Embryonic facial prominence (tissue), 1 donor: ENCODE measurements at regions not wholly inside any gene's neighbourhood (a gene's known extent, or its start where the extent isn't known, plus 50 kb on each side); places are given as distances from the start of the nearest gene placed in this dataset.

ENCODE experiments used
- DNase-seq: peaks from one replicate; pipeline ENCODE4 v3.0.0-alpha.2; 2016; ENCODE audit errors: extremely low spot score

GRCh38 chr16:54231919-54232318, 54.7 kb downstream of the IRX3 start:
- DNase-seq, result no peak

- no peak for DNase-seq
These were observed 55.3 kb downstream of the IRX3 start for GRCh38 chr16:54231336-54231735.

GRCh38 chr16:54228325-54228724, 58.3 kb downstream of the IRX3 start:
- no peak for DNase-seq

DNA sequence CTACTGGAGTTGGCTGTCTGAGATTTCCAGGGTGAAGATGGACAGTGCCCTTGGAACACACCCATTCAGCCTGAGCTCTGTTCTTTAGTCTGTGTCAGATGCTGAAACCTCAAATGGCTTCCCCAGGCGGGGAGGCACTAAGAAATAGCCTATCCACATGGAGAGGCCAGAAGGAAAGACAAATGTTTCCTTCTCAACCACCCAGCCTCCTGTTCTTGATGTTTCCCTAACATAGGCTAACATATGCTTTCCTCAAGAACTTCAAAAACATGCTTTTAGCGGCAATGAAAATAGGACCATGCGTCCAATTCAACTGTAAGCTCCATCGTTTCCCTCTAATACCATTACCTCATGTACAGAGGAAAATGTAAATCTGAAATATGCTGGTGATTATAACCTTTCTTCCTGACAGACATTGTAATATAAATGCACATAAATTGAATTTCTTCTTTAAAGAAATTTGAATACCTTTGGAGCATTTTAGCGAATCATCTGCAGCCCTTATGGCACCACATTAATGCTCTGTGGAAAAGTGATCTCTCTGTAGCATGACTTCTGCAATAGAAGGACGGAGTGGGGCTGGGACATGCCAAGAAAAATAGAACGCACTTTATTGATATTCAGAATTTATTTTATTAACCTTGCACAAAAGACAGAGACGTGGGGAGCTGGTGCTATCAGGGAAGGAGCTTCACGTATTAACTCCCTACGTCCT, 60.1 kb downstream of the IRX3 start:
- DNase-seq, result no peak

GRCh38 chr16:54219709-54220108, 66.9 kb downstream of the IRX3 start:
- peak; percentile 13 for DNase-seq

DNA sequence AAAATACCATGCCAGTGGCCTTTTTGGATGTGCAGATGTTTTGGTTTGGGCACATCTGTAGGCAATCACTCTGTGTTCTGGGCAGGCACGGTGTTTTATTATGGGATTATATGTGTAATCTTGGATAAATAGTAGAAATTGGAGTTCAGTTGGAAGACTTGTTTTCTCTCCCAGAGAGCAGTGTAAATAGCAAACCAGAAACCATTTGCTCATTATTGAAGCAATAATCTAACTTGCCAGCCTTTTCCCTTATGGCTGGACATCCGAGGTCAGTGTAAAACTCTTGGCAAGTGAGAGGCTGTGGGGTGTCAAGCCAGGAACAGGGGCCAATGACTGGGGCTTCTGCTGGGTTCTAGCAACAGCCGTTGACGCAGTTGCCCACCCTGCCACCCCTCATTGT, 69.9 kb downstream of the IRX3 start:
- DNase-seq, result peak; percentile 36

- DNase-seq, result peak; percentile 29
These were observed 70.3 kb downstream of the IRX3 start for GRCh38 chr16:54216268-54216667.

- DNase-seq, result no peak
These were observed 71.1 kb downstream of the IRX3 start for GRCh38 chr16:54215471-54215870.

- DNase-seq, result no peak
These were observed 73.3 kb downstream of the IRX3 start for GRCh38 chr16:54213322-54213721.

DNA sequence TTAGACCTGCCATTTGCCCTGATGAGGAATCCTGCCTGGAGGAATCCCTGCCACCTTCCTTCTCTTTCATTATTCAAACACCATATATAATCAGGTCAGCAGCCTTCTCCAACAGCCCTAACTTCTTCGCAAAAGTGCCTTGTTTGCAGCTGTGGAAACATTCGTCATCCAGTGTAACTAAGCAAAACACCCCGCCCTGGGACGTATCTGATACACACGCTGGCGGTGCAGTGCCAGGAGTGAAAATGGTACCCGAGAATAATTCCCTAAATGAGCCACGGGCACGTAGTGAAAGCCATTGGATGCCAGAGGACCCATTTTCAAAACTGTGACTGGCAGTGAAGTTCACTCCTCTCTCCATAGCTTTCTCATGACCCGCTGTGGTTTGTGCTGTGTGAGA, 73.7 kb downstream of the IRX3 start:
- no peak for DNase-seq

- no peak for DNase-seq
These were observed 75.4 kb downstream of the IRX3 start for GRCh38 chr16:54211203-54211602.

GRCh38 chr16:54210452-54211125, 76.0 kb downstream of the IRX3 start:
- DNase-seq, result no peak

DNA sequence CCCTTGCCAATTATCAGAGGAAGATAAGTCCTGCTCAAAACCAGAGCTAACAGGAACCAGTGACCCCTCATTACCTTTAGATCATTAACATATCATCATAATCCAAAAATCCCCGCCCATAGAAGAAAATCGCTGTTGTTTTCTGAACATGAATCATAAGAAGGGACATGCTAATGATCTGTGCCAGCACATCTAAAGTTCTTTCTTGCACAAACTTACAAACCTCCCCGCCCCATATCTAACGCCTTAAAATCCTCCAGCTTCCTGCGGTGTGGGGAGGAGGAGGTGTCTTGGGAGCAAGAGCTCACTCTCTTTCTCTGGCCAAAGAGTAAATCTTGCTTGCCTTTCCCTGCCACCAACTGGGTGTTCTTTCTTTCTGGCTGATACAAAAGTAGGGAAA, 78.3 kb downstream of the IRX3 start:
- DNase-seq, result no peak

- no peak for DNase-seq
These were observed 78.8 kb downstream of the IRX3 start for GRCh38 chr16:54207837-54208236.

- no peak for DNase-seq
These were observed 81.8 kb downstream of the IRX3 start for GRCh38 chr16:54204756-54205155.

- no peak for DNase-seq
These were observed 82.6 kb downstream of the IRX3 start for GRCh38 chr16:54203851-54204505.

DNA sequence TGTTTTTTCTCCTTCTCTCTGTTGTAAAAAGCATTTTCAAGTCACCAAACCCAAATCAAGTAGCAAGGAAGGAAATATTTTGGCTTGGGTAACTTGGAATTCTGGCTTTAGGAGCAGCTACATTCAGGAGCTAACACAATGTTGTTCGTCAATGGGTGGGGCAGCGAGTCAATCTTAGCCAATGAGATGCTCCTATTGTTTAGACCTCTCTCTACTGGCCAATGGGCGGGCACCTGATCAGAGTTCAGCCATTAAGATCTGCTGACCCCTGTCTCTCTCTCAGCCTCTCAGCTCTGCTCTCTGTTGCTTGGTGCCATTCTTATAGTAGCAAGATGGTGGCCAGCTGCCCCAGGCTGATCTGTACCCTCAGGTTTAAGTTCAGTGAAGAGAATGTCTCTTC, 83.2 kb downstream of the IRX3 start:
- no peak for DNase-seq
